Esophagus muscularis mucosa (tissue), 4 donors: ENCODE measurements at regions not wholly inside any gene's neighbourhood (a gene's known extent, or its start where the extent isn't known, plus 50 kb on each side); places are given as distances from the start of the nearest gene placed in this dataset.

ENCODE experiments used
- DNase-seq: peaks from one replicate; pipeline ENCODE4 v3.0.0-alpha.2; 2017; ENCODE audit errors: extremely low spot score
- H3K27ac ChIP-seq, 4 donors: fragments of 200-600 bp; sonication (generic); replicated peaks in 1 of 4; 1 replicate in 3 of 4; 2 replicates in 1 of 4; pipeline ENCODE4 v1.5.1; 2016 to 2019; ENCODE audit warnings: mild to moderate bottlenecking in 1 of 4
- H3K27me3 ChIP-seq, 4 donors: fragments of 200-600 bp; sonication (generic); one replicate each; pipeline versions ENCODE4 v1.5.1 to v1.6.0; 2016 to 2019
- H3K36me3 ChIP-seq, 4 donors: fragments of 200-600 bp; sonication (generic); one replicate each; pipeline ENCODE4 v1.5.1; 2016 to 2019
- H3K4me1 ChIP-seq, 4 donors: fragments of 200-600 bp; sonication (generic); one replicate each; pipeline ENCODE4 v1.5.1; 2016 to 2019
- H3K4me3 ChIP-seq, 4 donors: fragments of 200-600 bp; sonication (generic); 1 replicate in 2 of 4; 2 replicates in 2 of 4; pipeline ENCODE4 v1.5.1; 2016 to 2019; ENCODE audit warnings: mild to moderate bottlenecking in 4 of 4, moderate library complexity in 1 of 4
- H3K9me3 ChIP-seq, 4 donors: fragments of 200-600 bp; sonication (generic); 1 replicate in 3 of 4; 2 replicates in 1 of 4; pipeline ENCODE4 v1.5.1; 2016 to 2019
- EP300 ChIP-seq: sonication (generic); formaldehyde crosslinking; IDR thresholded peaks from one replicate; pipeline ENCODE4 v1.6.1; 2017; ENCODE audit warnings: antibody characterized with exemption
- POLR2A ChIP-seq: fragments of 450-650 bp; IDR thresholded peaks from one replicate; pipeline ENCODE4 v1.6.1; 2017; ENCODE audit warnings: antibody characterized with exemption, moderate library complexity, mild to moderate bottlenecking, low read depth
- POLR2AphosphoS5 ChIP-seq, 2 donors: sonication (generic); formaldehyde crosslinking; IDR thresholded peaks; one replicate each; pipeline ENCODE4 v1.6.1; 2017; ENCODE audit warnings: antibody characterized with exemption in 2 of 2
- WGBS: methylation state at CpG from one replicate; pipeline ENCODE4 v1.1.5; 2018; 5-methylcytosine and 5-hydroxymethylcytosine counted together
- intact Hi-C: fragments of 100-400 bp; cut with DNase I; formaldehyde crosslinking; loops from one replicate; pipeline ENCODE4 v1.15.1; 2023
- TF ChIP-seq, protein P1 (sequence below), 3 experiments: fragments of 200-600 bp in 2 of 3; fragments of 450-650 bp in 1 of 3; sonication (generic) in 2 of 3; IDR thresholded peaks; one replicate each; pipeline ENCODE4 v1.5.1; 2017 to 2019; ENCODE audit warnings: antibody characterized with exemption in 3 of 3, mild to moderate bottlenecking in 2 of 3, moderate library complexity in 1 of 3

DNA sequence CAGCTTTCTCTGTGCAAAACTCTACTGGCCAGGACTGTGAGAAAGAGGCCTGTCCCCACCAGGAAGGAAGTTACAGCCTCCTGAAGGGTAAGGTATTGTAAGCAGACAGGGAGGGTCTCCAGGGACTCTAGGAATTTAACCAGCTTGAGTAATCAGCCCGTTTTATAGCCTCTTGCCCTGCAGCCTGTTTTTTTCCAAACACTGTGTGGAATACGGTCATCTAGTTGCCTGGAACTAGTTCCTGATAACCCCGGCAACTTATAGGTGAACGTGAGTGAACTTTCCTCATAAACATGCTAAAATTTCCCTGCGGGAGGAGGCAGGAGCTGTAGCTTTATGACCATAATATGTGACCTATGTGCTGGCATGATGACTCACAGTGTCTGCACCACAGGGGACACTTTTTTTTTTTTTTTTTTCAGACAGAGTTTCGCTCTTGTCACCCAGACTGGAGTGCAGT is 60.1 kb upstream of the DAZL start:
- Histone ChIP-seq H3K4me3 (no peak overlapping the region), H3K9me3 (no peaks in the 10 kb centered on the region), H3K4me1 (no peaks in the 10 kb centered on the region), H3K36me3 (no peaks in the 10 kb centered on the region), H3K27ac (no peak overlapping the region), H3K27me3 (peaks cover 0 to 9% (median 0%) of the 10 kb centered on the region in 4 donors)
- intact Hi-C loops, result no loop called here
- TF ChIP-seq, protein P1, sequence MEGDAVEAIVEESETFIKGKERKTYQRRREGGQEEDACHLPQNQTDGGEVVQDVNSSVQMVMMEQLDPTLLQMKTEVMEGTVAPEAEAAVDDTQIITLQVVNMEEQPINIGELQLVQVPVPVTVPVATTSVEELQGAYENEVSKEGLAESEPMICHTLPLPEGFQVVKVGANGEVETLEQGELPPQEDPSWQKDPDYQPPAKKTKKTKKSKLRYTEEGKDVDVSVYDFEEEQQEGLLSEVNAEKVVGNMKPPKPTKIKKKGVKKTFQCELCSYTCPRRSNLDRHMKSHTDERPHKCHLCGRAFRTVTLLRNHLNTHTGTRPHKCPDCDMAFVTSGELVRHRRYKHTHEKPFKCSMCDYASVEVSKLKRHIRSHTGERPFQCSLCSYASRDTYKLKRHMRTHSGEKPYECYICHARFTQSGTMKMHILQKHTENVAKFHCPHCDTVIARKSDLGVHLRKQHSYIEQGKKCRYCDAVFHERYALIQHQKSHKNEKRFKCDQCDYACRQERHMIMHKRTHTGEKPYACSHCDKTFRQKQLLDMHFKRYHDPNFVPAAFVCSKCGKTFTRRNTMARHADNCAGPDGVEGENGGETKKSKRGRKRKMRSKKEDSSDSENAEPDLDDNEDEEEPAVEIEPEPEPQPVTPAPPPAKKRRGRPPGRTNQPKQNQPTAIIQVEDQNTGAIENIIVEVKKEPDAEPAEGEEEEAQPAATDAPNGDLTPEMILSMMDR (IDR thresholded peaks at IDR 0.05), result no peak
- TF ChIP-seq POLR2AphosphoS5 (IDR thresholded peaks at IDR 0.05) (no peak), EP300 (no peak), POLR2A (no peak)
- WGBS, result 62% methylated on average over 6 of the region's 6 CpGs
- no peak for DNase-seq

DNA sequence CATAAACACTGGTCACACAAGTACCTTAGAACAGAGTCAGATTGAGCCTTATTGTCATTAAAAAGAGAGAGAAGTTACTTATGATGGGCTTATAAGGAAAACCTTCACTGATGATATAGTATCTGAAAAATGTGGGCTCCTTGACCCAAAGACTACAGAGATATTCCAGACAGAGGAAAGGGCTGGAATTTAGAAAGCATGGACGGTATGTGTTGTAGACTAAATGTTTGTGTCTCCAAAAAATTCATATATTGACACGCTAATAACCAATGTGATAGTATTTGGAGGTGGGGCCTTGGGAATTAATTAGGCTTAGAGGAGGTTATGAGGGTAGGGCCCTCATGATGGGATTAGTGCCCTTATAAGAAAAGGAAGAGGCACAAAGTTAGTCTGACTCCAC is 61.0 kb upstream of the DAZL start:
- no peak for DNase-seq
- intact Hi-C loops, result no loop called here
- Histone ChIP-seq H3K36me3 (no peaks in the 10 kb centered on the region), H3K27ac (no peak overlapping the region), H3K9me3 (no peaks in the 10 kb centered on the region), H3K4me1 (no peaks in the 10 kb centered on the region), H3K4me3 (no peak overlapping the region), H3K27me3 (peaks cover 0 to 9% (median 0%) of the 10 kb centered on the region in 4 donors)
- 89% methylated on average over 2 of the region's 2 CpGs for WGBS
- TF ChIP-seq EP300 (no peak), POLR2AphosphoS5 (IDR thresholded peaks at IDR 0.05) (no peak), POLR2A (no peak)
- TF ChIP-seq, protein P1 (IDR thresholded peaks at IDR 0.05), result no peak

DNA sequence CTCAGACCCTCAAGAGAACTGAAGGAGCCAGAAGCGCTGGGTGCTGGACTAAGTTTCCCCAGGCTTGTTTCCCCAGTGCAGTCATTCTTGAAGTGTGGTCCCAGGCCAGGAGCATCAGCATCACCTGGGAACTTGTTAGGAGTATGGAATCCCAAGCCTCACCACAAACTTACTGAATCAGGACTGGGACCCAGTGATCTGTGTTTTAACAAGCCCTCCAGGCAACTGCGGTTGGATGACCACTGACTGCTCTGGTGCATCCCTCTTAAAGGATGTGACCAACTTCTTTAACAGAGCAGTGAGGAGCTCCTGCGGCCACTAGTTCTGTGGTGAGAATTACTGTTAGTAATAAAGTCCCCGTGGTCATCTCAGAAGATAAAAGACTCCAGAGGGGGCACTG is 62.4 kb upstream of the DAZL start:
- intact Hi-C loops, result no loop called here
- 69% methylated on average over 4 of the region's 4 CpGs for WGBS

DNA sequence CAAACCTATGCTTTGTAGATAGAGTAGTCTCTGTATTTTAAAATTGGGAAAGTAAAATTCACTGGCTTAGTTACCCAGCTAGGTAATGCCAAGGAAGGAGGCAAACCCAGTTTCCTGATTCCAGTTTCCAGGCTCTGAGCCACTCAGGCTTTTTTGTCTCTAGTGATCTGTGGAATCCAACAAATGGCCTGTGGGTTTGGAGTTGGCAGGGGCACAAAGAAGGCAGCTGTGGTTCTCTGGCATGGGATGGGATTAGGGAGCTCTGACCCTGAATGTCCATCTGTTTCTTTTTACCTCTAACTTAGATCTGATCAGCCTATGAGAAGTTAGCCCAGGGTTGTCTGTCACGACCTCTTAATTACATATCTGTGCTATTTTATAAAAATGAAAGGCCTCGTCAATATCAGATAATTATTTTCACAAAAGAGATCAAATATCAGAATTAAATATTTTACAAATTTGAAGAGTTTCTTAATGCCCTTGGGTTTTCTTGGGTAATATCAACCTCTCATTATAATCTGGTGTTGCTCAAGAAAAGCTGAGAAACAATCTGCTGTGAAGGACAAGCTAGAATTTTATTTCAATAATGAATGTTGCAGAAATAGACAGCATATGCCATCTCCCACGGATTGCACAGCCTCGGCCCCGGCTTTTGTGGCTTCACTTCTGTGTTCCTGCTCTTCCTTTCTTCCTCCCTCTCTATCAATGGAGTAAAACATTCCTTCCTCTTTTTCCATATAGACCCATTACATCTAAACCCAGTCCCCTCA is 63.7 kb upstream of the DAZL start:
- intact Hi-C loops, result no loop called here
- H3K4me3 ChIP-seq, result no peak overlapping the region
- no peaks in the 10 kb centered on the region for H3K9me3 ChIP-seq
- peaks cover 0 to 9% (median 0%) of the 10 kb centered on the region in 4 donors for H3K27me3 ChIP-seq
- DNase-seq, result no peak
- H3K36me3 ChIP-seq, result no peaks in the 10 kb centered on the region
- H3K4me1 ChIP-seq, result no peaks in the 10 kb centered on the region
- TF ChIP-seq POLR2A (no peak), EP300 (no peak), POLR2AphosphoS5 (IDR thresholded peaks at IDR 0.05) (no peak)
- TF ChIP-seq, protein P1 (IDR thresholded peaks at IDR 0.05), result no peak
- WGBS, result 81% methylated on average over 5 of the region's 5 CpGs
- H3K27ac ChIP-seq, result no peak overlapping the region

More for the DNA sequence above, 62.4 kb upstream of the DAZL start:
- Histone ChIP-seq H3K27me3 (peaks cover 0 to 9% (median 0%) of the 10 kb centered on the region in 4 donors), H3K9me3 (no peaks in the 10 kb centered on the region), H3K36me3 (no peaks in the 10 kb centered on the region), H3K4me1 (no peaks in the 10 kb centered on the region), H3K4me3 (no peak overlapping the region), H3K27ac (no peak overlapping the region)
- TF ChIP-seq, protein P1 (IDR thresholded peaks at IDR 0.05), result no peak
- TF ChIP-seq POLR2A (no peak), POLR2AphosphoS5 (IDR thresholded peaks at IDR 0.05) (no peak), EP300 (no peak)
- DNase-seq, result no peak

DNA sequence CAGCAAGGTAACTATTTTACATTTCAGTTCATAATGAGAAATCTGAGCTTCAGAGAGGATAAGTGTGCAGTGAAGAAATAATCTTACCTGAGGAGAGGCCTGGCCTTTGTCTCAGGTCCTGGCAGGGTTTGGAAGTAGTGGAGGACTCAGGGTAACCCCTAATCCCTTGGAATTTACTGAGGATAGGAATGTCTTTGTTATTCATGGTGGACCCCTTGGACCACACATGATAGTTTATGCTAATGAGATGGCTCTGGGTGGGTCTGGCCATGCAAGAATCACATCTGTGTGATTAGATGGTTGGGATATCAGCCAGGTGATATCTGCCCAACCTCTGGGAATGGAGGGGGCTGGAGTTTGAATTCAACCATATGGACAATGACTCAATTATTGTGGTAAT is 65.0 kb upstream of the DAZL start:
- Histone ChIP-seq H3K9me3 (no peaks in the 10 kb centered on the region), H3K36me3 (no peaks in the 10 kb centered on the region), H3K27me3 (peaks cover 0 to 8% (median 0%) of the 10 kb centered on the region in 4 donors), H3K4me3 (no peak overlapping the region), H3K4me1 (no peaks in the 10 kb centered on the region), H3K27ac (no peak overlapping the region)
- intact Hi-C loops, result no loop called here
- no peak for TF ChIP-seq POLR2A
- TF ChIP-seq EP300, result no peak
- TF ChIP-seq, protein P1 (IDR thresholded peaks at IDR 0.05), result no peak
- no peak for TF ChIP-seq POLR2AphosphoS5 (IDR thresholded peaks at IDR 0.05)
- no peak for DNase-seq
